ENCODE measurements at regions not wholly inside any gene's neighbourhood (a gene's known extent, or its start where the extent isn't known, plus 50 kb on each side); places are given as distances from the start of the nearest gene placed in this dataset.
"Not testable (repeated sequence)": the region's sequence is repeated elsewhere in the genome, so short reads cannot be mapped to it uniquely, and the experiment has no call there.

- POLR2A ChIA-PET (ENCODE audit: partially characterized antibody), result interaction anchor here (1.3 to 4.7 kb wide), 2 partner anchors 9 to 81 kb away, joined by 3 to 19 read pairs; no protein-coding TSS in a partner anchor
- H2BK120ac ChIP-seq (replicated peaks; ENCODE audit: low read depth, low read length); H3K27ac ChIP-seq (ENCODE audit: low read depth, low read length); H3K4ac ChIP-seq (replicated peaks; ENCODE audit: insufficient read length, low read depth, low read length); H3K4me2 ChIP-seq (ENCODE audit: insufficient read depth in 1 of 2, low read depth in 2 of 2, low read length in 2 of 2); H3K56ac ChIP-seq (replicated peaks; ENCODE audit: insufficient read length, low read depth, low read length); H2BK12ac ChIP-seq (ENCODE audit: low read depth, low read length); H4K20me1 ChIP-seq (replicated peaks in 1 of 2; ENCODE audit: control insufficient read depth in 1 of 2, insufficient read depth in 2 of 2, low read length in 2 of 2); H3K27me3 ChIP-seq (replicated peaks in 1 of 4; ENCODE audit: control insufficient read depth in 3 of 4, extremely low read depth in 1 of 4, insufficient read depth in 3 of 4, low read length in 3 of 4); H3K9me3 ChIP-seq (ENCODE audit: insufficient read depth in 2 of 2, low read depth in 1 of 2, low read length in 1 of 2); H2BK5ac ChIP-seq (ENCODE audit: low read depth, low read length); H2AK5ac ChIP-seq (ENCODE audit: low read depth, low read length); H4K8ac ChIP-seq (ENCODE audit: extremely low read depth, insufficient read depth, low read length); CTCF ChIA-PET (ENCODE audit: partially characterized antibody); FAIRE-seq; H3K14ac ChIP-seq (ENCODE audit: insufficient read length); H3K23ac ChIP-seq (ENCODE audit: insufficient read length); H3K18ac ChIP-seq (ENCODE audit: extremely low read depth, low read length); H3K23me2 ChIP-seq (ENCODE audit: low read depth, low read length); H4K5ac ChIP-seq (ENCODE audit: insufficient read length, low read depth, low read length); H2BK15ac ChIP-seq (ENCODE audit: low read length); DNase-seq (ENCODE audit: low read depth in 1 of 2, low spot score in 2 of 2); H2AFZ ChIP-seq (ENCODE audit: low read length); H4K91ac ChIP-seq (replicated peaks; ENCODE audit: insufficient read length, low read length); H2BK20ac ChIP-seq (ENCODE audit: low read length); H3K79me1 ChIP-seq (ENCODE audit: low read depth, low read length): not testable (repeated sequence)
- 2 to 97% methylated on average over 3 to 7 of the region's 8 CpGs for WGBS, 2 experiments (ENCODE audit: extremely low coverage in 1 of 2, insufficient coverage in 1 of 2, insufficient read length in 1 of 2, insufficient replicate concordance in 2 of 2, low coverage in 1 of 2, low lambda C conversion rate in 2 of 2, missing lambda C conversion rate in 1 of 2)
- Histone ChIP-seq H3K79me2 (ENCODE audit: control insufficient read depth in 1 of 2, insufficient read depth in 2 of 2, low read length in 2 of 2) (peaks cover 0 to 60% of the 10 kb centered on the region in 2 experiments; a peak in 3 of 4 replicates), H3K9ac (replicated peaks in 1 of 4; ENCODE audit: extremely low read depth in 1 of 4, low read depth in 3 of 4, low read length in 3 of 4) (peak overlapping the region in 3 of 4 experiments; percentile 25 to 85 (median 47); a peak in 4 of 7 replicates), H3K4me3 (ENCODE audit: extremely low read depth in 1 of 4, insufficient read depth in 2 of 4, low read depth in 3 of 4, low read length in 4 of 4) (peak overlapping the region; percentile 29 to 91 (median 50); a peak in 6 of 8 replicates), H3K4me1 (replicated peaks in 1 of 4; ENCODE audit: control insufficient read depth in 3 of 4, insufficient read depth in 4 of 4, low read length in 3 of 4) (peaks cover 3 to 14% (median 10%) of the 10 kb centered on the region in 4 experiments), H3K36me3 (ENCODE audit: control insufficient read depth in 2 of 4, insufficient read depth in 4 of 4, low read length in 3 of 4) (peaks cover 0 to 28% (median 4%) of the 10 kb centered on the region in 4 experiments; a peak in 5 of 8 replicates)
Measured at GRCh38 chrX:114041470-114041869, 542.4 kb upstream of the HTR2C start.
